ENCODE measurements at regions not wholly inside any gene's neighbourhood (a gene's known extent, or its start where the extent isn't known, plus 50 kb on each side); places are given as distances from the start of the nearest gene placed in this dataset.

GRCh38 chr1:76705560-76705959 lies 161.7 kb upstream of the ST6GALNAC5 start:
- no peaks in the 10 kb centered on the region for H3K27me3 ChIP-seq (ENCODE audit: control insufficient read depth, insufficient read depth, low read length)
- CTCF ChIA-PET, result no interaction called here

GRCh38 chr1:76713535-76713934 lies 153.7 kb upstream of the ST6GALNAC5 start:
- ChIA-PET CTCF (no interaction called here), POLR2A (no interaction called here)
- no peak for TF ChIP-seq CTCF (IDR thresholded peaks at IDR 0.05; ENCODE audit: low read depth, low read length)
- H3K9me3 ChIP-seq (ENCODE audit: control insufficient read depth, insufficient read depth, low read length), result no peaks in the 10 kb centered on the region
- no peaks in the 10 kb centered on the region for H3K27me3 ChIP-seq (ENCODE audit: control insufficient read depth, insufficient read depth, low read length)
- H3K4me3 ChIP-seq (ENCODE audit: low read depth, low read length), result no peak overlapping the region
- no peak for DNase-seq (ENCODE audit: low read depth, low spot score)
- H3K27ac ChIP-seq (ENCODE audit: low read depth, low read length), result no peak overlapping the region

More at GRCh38 chr1:76705560-76705959, 161.7 kb upstream of the ST6GALNAC5 start:
- no peak for DNase-seq (ENCODE audit: low read depth, low spot score)
- Histone ChIP-seq H3K27ac (ENCODE audit: low read depth, low read length) (no peak overlapping the region), H3K4me3 (ENCODE audit: low read depth, low read length) (no peak overlapping the region), H3K9me3 (ENCODE audit: control insufficient read depth, insufficient read depth, low read length) (no peaks in the 10 kb centered on the region)
- TF ChIP-seq CTCF (IDR thresholded peaks at IDR 0.05; ENCODE audit: low read depth, low read length), result no peak
- POLR2A ChIA-PET, result no interaction called here

DNA sequence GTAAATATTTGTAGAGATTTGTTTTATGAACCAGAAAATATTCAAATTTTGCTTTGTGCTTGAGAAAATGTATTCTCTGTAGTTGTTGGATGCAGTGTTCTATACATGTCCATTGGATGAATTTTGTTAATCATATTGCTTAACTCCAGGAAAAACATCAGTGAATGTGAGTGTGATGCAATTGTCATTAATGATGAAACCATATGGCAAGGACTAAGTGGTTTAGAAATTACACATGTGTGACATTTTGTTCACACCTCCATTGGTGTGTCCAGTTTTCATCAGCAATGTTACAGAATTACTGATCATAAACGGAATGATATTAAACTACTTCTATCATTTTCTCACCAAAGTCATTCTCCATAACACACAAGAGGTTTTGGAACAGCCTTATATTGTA lies 151.8 kb upstream of the ST6GALNAC5 start:
- ChIA-PET POLR2A (no interaction called here), CTCF (no interaction called here)
- no peak overlapping the region for H3K27ac ChIP-seq (ENCODE audit: low read depth, low read length)
- no peak overlapping the region for H3K4me3 ChIP-seq (ENCODE audit: low read depth, low read length)
- no peak for DNase-seq (ENCODE audit: low read depth, low spot score)
- H3K27me3 ChIP-seq (ENCODE audit: control insufficient read depth, insufficient read depth, low read length), result no peaks in the 10 kb centered on the region
- TF ChIP-seq CTCF (IDR thresholded peaks at IDR 0.05; ENCODE audit: low read depth, low read length), result no peak
- no peaks in the 10 kb centered on the region for H3K9me3 ChIP-seq (ENCODE audit: control insufficient read depth, insufficient read depth, low read length)

DNA sequence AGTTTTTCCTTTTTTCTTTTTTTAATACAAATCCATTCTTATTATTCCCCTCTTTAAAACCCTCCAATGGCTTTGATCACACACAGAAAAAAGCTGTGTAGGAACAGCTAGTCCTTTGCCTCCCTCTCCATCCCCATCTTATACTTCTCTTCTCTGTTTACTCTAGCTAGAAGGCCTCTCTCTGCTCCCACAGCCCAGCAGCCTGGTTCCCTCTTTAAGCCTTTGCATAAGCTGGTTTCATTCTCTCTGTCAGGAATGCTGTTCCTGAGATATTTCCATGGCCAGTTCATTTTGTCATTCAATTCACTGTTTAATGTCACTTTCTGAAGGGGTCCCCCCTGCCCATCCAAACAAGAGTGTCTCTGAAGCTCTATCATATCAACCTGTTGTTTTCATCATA lies 143.3 kb upstream of the ST6GALNAC5 start:
- Histone ChIP-seq H3K9me3 (ENCODE audit: control insufficient read depth, insufficient read depth, low read length) (no peaks in the 10 kb centered on the region), H3K27me3 (ENCODE audit: control insufficient read depth, insufficient read depth, low read length) (no peaks in the 10 kb centered on the region), H3K27ac (ENCODE audit: low read depth, low read length) (no peak overlapping the region), H3K4me3 (ENCODE audit: low read depth, low read length) (no peak overlapping the region)
- CTCF ChIA-PET, result no interaction called here
- DNase-seq (ENCODE audit: low read depth, low spot score), result no peak
- POLR2A ChIA-PET, result no interaction called here
- no peak for TF ChIP-seq CTCF (IDR thresholded peaks at IDR 0.05; ENCODE audit: low read depth, low read length)

DNA sequence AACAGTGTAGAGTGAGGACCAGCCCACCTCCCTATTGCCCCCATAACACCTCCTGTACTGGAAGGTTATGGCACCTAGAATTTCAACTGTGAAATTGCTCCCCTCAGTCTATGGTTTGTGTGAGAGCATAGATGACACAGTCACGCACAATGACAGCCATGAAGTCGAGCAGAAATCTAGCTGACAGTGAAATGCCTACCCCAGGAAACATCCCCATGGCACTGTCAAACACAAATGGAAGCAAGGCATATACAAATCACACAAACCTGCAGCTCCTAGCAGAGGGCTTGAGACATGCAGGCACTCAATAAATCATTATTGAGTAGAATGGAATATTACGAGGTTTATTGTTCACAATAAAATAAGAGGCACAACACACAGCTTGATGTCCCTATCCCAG lies 142.5 kb upstream of the ST6GALNAC5 start:
- no peak for DNase-seq (ENCODE audit: low read depth, low spot score)
- ChIA-PET POLR2A (no interaction called here), CTCF (no interaction called here)
- Histone ChIP-seq H3K27me3 (ENCODE audit: control insufficient read depth, insufficient read depth, low read length) (no peaks in the 10 kb centered on the region), H3K27ac (ENCODE audit: low read depth, low read length) (no peak overlapping the region), H3K4me3 (ENCODE audit: low read depth, low read length) (no peak overlapping the region), H3K9me3 (ENCODE audit: control insufficient read depth, insufficient read depth, low read length) (no peaks in the 10 kb centered on the region)
- no peak for TF ChIP-seq CTCF (IDR thresholded peaks at IDR 0.05; ENCODE audit: low read depth, low read length)
